ENCODE measurements at regions not wholly inside any gene's neighbourhood (a gene's known extent, or its start where the extent isn't known, plus 50 kb on each side); places are given as distances from the start of the nearest gene placed in this dataset.

DNA sequence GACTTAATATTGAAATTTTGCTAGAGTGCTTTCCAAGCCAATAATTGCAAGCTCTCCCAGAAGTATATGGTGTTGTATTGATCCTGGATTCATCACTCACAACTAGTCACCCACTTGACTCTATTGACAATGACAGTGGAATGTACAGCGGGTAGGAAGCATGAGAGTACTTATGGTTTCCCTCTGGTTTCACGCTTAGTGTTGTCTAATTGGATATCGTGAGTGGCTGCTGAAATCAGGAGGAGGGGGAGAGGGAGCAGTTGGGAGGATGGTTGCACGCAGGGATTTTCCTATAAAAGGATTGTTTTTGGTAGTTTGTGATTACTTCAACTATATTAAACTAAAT, 1819.5 kb upstream of the TENM3 start:
- DNase-seq (ENCODE audit: low spot score, unreplicated experiment): no peak
- H3K4me3 Mint-ChIP-seq (ENCODE audit: low read depth): no peak overlapping the region
- H3K4me1 Mint-ChIP-seq (ENCODE audit: low read depth): peaks cover 5% of the 10 kb centered on the region
- TF ChIP-seq, protein P1, sequence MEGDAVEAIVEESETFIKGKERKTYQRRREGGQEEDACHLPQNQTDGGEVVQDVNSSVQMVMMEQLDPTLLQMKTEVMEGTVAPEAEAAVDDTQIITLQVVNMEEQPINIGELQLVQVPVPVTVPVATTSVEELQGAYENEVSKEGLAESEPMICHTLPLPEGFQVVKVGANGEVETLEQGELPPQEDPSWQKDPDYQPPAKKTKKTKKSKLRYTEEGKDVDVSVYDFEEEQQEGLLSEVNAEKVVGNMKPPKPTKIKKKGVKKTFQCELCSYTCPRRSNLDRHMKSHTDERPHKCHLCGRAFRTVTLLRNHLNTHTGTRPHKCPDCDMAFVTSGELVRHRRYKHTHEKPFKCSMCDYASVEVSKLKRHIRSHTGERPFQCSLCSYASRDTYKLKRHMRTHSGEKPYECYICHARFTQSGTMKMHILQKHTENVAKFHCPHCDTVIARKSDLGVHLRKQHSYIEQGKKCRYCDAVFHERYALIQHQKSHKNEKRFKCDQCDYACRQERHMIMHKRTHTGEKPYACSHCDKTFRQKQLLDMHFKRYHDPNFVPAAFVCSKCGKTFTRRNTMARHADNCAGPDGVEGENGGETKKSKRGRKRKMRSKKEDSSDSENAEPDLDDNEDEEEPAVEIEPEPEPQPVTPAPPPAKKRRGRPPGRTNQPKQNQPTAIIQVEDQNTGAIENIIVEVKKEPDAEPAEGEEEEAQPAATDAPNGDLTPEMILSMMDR (IDR thresholded peaks at IDR 0.05; ENCODE audit: unreplicated experiment): no peak
- H3K27ac Mint-ChIP-seq: no peak overlapping the region
- no peaks in the 10 kb centered on the region for H3K36me3 Mint-ChIP-seq (ENCODE audit: insufficient read depth)
- no peaks in the 10 kb centered on the region for H3K27me3 Mint-ChIP-seq
- no peaks in the 10 kb centered on the region for H3K9me3 Mint-ChIP-seq (ENCODE audit: low read depth)

DNA sequence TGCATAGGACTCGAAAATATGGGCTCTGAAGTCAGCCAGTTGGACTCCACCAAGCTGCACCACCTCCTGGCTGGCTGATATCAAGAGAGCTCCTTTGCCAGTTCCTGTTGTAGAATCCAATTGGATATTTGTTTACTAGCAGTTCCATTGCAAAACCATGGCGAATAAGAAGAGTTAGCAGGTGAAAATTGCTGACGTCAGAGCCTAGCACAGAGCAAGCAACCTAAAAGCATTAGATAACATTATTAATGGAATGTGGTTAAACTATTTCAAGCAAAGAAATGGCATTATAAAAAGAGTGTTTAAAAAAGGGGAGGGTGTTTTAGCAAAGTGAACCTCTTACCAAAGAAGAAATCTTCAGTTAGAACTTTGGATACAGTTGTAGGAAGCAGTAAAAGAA, 1816.3 kb upstream of the TENM3 start:
- Mint-ChIP-seq H3K27ac (no peak overlapping the region), H3K9me3 (ENCODE audit: low read depth) (peaks cover 10% of the 10 kb centered on the region), H3K4me1 (ENCODE audit: low read depth) (peaks cover 5% of the 10 kb centered on the region), H3K27me3 (no peaks in the 10 kb centered on the region), H3K36me3 (ENCODE audit: insufficient read depth) (no peaks in the 10 kb centered on the region), H3K4me3 (ENCODE audit: low read depth) (no peak overlapping the region)
- TF ChIP-seq, protein P1 (IDR thresholded peaks at IDR 0.05; ENCODE audit: unreplicated experiment): no peak
- no peak for DNase-seq (ENCODE audit: low spot score, unreplicated experiment)

DNA sequence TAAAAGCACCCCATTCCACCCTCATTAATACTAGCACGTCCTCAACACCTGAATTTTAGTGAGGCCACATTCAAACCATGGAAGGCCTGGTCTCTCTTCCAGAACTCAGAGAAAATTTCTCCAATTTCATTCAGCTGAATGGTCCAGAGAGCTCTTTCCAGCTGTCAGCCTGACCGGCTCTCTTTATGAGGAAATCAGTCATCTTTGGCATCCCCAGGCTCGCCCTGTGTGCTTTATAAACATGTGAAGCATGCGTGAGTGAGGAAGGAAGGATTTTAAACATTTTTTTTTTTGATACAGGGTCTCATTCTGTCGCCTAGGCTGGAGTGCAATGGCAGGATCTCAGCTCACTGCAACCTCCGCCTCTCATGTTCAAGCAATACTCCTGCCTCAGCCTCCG, 1812.9 kb upstream of the TENM3 start:
- peaks cover 3% of the 10 kb centered on the region for H3K4me1 Mint-ChIP-seq (ENCODE audit: low read depth)

DNA sequence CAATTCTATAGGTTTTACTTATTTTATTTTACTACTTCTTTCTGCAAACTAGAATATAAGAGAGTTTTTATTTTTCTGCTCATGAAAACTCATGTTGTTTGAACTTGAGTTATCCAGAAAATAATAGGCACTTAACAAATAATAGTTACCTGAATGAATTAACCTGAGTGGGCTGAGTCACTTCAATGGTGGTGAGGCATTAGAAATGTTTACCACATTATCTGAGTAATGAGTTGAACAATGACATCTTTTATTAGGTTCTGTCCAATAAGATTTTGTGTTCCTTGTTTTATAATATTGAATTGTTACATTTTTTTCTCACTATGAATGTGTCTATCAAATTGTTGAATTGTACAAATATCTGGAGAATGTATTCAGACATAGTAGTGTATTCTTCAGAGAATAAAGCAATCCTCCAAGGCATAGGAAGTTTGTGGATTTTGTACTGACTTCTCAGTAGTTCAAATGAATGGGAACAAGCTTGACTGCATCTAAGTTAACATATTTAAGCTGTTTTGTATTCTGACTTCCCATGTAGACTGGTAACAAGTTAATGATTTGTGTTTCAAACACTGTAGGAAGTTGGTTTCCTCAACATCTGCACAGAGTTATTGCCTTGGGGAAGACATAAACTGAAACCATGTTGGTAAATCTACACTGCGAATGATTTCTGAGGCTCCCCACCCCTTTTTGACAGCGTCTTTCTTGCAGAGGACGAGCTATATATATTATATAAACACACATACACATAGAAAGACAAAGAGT, 1808.9 kb upstream of the TENM3 start:
- DNase-seq (ENCODE audit: low spot score, unreplicated experiment): no peak
- H3K36me3 Mint-ChIP-seq (ENCODE audit: insufficient read depth): no peaks in the 10 kb centered on the region
- no peak overlapping the region for H3K27ac Mint-ChIP-seq
- peaks cover 12% of the 10 kb centered on the region for H3K9me3 Mint-ChIP-seq (ENCODE audit: low read depth)
- H3K4me1 Mint-ChIP-seq (ENCODE audit: low read depth): peaks cover 3% of the 10 kb centered on the region
- TF ChIP-seq, protein P1 (IDR thresholded peaks at IDR 0.05; ENCODE audit: unreplicated experiment): no peak
- H3K27me3 Mint-ChIP-seq: no peaks in the 10 kb centered on the region
- no peak overlapping the region for H3K4me3 Mint-ChIP-seq (ENCODE audit: low read depth)

More for the DNA sequence above, 1812.9 kb upstream of the TENM3 start:
- peaks cover 12% of the 10 kb centered on the region for H3K9me3 Mint-ChIP-seq (ENCODE audit: low read depth)
- H3K36me3 Mint-ChIP-seq (ENCODE audit: insufficient read depth): no peaks in the 10 kb centered on the region
- TF ChIP-seq, protein P1 (IDR thresholded peaks at IDR 0.05; ENCODE audit: unreplicated experiment): no peak
- H3K27me3 Mint-ChIP-seq: no peaks in the 10 kb centered on the region
- H3K4me3 Mint-ChIP-seq (ENCODE audit: low read depth): no peak overlapping the region
- DNase-seq (ENCODE audit: low spot score, unreplicated experiment): no peak
- H3K27ac Mint-ChIP-seq: no peak overlapping the region

DNA sequence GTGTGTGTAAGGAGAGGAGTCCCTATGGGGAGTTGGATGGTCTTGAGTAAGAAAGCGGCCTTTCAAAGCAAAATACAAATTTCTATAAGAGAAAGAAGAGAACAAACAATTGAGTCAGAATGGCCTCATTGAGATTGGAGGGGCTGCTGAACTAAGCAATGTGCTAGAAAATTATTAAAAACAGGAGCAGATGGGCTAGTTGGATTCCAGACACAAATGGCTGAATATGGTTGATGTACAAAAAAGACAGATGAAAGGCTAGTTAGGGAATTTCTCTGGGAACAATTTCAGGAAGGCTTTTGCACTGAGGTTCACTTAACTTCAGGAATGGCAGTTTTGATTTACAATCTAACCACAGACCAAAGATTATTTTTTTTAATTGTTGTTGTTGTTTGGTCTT, 1806.8 kb upstream of the TENM3 start:
- DNase-seq (ENCODE audit: low spot score, unreplicated experiment): no peak
- no peaks in the 10 kb centered on the region for H3K36me3 Mint-ChIP-seq (ENCODE audit: insufficient read depth)
- no peak overlapping the region for H3K27ac Mint-ChIP-seq
- H3K4me3 Mint-ChIP-seq (ENCODE audit: low read depth): no peak overlapping the region
- peaks cover 3% of the 10 kb centered on the region for H3K4me1 Mint-ChIP-seq (ENCODE audit: low read depth)
- H3K27me3 Mint-ChIP-seq: no peaks in the 10 kb centered on the region
- TF ChIP-seq, protein P1 (IDR thresholded peaks at IDR 0.05; ENCODE audit: unreplicated experiment): no peak
- H3K9me3 Mint-ChIP-seq (ENCODE audit: low read depth): peaks cover 7% of the 10 kb centered on the region
